ENCODE measurements at regions not wholly inside any gene's neighbourhood (a gene's known extent, or its start where the extent isn't known, plus 50 kb on each side); places are given as distances from the start of the nearest gene placed in this dataset.
"Not testable (repeated sequence)": the region's sequence is repeated elsewhere in the genome, so short reads cannot be mapped to it uniquely, and the experiment has no call there.

DNA sequence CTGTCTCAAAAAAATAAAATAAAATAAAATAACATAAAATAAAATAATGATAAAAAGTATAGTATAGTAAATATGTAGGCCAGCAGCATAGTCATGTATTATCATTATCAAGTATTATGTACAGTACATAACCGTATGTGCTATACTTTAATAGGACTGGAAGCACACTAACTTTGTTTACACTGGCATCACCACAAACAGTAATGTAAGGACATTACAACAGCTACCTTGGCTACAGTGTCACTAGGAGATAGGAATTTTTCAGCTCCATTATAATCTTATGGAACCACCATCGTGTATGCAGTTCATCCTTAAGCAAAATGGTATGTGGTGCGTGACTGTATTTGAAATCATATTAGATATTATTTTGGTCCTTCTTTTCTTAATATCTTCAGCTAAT, 1163.5 kb upstream of the LRRTM3 start:
- DNase-seq (ENCODE audit: low read depth in 4 of 4, low spot score in 3 of 4) = no peak

DNA sequence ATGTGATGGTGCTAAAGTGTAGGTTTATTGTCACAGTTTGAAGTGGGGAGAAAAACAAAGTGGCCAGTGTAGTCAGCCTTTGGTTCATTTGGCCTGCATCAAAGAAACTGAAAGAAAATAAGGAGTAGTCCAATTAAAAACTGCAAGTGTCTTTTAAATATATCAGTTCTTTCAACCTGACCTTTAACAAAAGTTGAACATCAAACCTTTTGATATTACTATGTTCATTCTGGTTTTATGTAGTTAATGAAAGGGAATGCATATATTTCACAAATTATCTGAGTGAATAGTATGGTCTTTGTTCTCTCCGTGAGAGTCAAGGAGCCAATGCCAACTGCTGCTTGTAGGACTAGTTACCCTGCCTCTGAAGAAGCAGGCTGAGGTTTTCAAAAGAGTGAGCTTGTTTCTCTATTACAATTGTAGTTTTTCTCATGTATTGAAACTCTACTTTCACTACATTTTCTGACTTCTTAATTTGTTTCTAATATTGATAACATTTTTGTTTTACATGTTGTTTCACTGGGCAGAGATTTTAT, 1160.8 kb upstream of the LRRTM3 start:
- no peak for DNase-seq (ENCODE audit: low read depth in 4 of 4, low spot score in 3 of 4)

DNA sequence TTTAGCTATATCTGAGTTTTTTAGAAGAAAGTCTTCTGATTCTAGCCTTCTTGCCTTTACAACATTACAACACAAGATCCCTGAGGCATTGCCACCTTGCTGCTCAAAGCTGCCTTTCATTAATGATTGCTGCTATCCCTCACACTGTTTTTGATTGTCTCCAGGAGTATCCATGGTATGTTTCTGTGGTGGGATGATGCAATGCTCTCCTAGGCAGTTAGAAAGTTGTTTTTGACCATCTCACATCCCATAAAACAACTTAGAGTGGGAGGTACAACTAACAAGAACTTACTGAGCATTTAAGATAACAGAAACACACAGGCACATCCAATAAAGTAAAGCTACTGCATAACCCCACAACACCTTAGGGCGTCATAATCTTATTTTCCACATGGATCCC, 1156.0 kb upstream of the LRRTM3 start:
- no peak for DNase-seq (ENCODE audit: low read depth in 4 of 4, low spot score in 3 of 4)

DNA sequence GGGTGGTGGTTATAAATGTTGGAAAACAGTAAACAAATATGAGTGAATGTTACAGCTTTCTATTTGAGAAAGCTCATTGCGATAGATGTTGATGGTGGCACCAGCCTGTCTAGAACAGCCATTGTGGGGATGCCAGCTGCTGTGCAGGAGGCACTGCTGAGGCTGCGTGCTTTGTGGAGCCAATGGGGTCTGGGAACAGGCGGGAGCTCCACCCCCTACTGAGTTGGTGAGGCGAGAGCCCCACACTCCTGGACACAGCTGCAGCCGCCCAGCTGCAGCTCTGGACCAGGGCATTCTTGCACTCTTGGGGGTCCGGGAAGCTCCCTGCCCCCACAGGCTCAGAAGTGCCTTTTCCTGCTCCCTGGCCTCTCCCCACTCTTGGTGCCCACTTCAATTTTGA, 1147.1 kb upstream of the LRRTM3 start:
- no peak for DNase-seq (ENCODE audit: low read depth in 4 of 4, low spot score in 3 of 4)

DNA sequence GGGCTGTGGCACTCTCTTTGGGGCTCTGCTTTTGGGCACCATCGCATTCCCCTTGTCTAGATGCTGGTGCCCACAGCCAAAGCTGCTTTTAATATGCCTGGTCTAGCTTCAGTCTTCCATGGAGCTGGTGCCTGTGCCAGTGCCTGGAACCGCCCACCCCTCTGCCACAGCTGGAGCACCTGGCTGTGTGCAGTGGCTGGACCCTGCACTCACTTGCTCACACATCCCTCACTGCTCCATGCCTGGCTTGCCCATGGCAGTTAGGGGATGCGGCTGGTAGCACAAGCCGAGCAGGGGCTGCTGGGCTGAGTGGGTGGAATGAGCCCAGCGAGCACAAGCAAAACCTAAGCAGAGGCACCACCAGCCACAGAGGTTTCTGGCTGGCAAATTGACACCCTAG, 1145.9 kb upstream of the LRRTM3 start:
- no peak for DNase-seq (ENCODE audit: low read depth in 4 of 4, low spot score in 3 of 4)

DNA sequence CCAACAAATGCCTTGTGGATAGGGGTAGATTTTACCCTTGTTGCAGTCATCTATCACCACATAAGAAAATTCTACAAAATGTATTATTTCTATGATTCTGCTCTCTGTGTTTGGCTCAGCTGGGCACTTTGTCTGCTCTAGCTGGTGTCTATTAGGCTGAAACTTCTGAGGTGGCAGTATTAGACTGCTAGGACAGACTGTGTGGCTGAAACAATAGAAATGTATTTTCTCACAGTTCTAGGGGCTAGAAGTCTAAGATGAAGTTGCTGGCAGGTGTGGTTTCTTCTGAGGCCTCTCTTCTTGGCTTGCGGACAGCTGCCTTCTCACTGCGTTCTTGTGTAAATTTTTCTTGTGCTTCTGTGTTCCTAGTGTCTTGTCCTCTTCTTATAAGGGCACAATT, 1139.6 kb upstream of the LRRTM3 start:
- DNase-seq (ENCODE audit: low read depth in 4 of 4, low spot score in 3 of 4) = no peak

DNA sequence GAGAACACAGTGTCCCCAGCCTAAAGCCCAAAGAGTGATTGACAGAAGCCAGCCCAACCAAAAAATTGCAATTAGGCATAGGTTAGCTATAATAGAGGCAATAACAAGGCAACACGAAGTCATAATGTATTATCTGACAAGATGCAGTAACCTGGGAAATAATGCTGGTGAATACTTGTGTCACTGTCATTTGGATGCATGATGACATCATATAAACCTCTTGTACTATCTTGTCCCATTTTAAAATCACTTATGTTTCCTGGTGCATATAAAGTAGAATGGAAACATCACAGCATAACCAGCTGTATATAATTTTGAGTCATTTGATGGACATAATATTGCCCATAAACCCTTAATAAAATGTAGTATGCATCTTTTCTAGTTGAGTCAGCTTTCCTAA, 1138.3 kb upstream of the LRRTM3 start:
- DNase-seq (ENCODE audit: low read depth in 4 of 4, low spot score in 3 of 4) = no peak

DNA sequence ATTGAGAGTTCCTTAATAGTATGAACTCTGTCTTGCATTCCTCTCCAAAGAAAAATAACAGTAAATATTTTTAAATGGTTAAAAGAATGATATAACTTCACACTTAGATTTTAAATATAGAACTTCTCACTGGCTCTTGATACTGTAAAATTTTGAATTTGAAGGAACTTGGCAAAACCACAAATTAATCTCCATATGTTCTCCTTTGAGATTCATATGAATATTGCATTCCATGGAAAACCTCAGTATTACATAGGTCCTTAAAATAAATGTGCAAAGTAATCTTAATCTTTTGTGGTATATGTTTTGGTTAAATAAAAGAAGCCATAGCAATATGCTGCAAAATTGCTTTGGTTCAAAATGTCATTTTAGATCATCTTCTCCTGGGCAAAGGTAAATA, 1137.6 kb upstream of the LRRTM3 start:
- DNase-seq (ENCODE audit: low read depth in 4 of 4, low spot score in 3 of 4) = no peak

DNA sequence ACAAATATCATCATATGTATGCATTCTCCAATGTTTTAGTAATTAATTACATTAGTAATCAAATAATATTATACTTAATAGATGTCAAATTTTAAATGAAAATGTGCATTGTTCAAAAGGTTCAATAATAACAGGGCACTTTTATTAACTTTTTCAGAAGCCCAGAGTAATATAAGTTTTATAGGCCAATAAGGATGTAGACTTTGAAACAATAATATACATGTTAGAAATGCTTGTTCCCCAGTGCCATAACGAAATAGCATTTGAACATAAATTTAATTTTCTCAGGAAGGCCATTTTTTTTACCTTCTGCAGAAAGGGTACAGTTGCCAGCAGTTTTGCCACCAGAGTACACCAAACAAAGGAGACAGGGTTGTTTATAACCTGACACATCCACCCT, 1133.9 kb upstream of the LRRTM3 start:
- no peak for DNase-seq (ENCODE audit: low read depth in 4 of 4, low spot score in 3 of 4)

DNA sequence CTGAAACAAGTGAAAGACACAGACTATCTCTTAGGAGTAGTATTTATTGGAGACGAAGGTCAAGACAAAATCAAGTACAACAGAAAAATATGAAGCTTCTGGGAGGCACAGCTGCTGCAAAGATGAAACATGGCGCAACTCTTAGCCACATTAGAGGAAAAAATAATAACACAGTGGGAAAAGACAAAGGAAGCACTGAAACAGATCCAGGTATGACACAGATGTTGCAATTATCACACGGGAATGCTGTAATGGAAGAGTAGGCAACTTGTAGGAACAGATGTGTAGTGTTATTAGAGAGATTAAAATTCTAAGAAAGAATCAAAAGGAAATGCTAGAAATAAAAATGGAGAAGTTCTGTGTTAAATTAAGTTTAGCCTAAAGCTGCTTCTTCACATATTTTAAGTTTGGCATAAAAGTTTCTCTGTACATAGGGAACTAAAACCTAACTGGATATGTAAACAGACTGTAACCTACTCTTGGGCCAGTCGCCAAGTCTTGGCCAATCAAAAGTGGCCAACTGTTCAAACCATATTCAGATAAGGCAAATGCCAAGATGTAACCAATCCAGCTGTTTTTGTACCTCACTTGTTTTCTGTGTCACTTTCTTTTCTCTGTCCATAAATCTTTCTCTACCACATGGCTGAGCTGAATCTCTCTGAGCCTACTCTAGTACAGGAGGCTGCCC, 1132.0 kb upstream of the LRRTM3 start:
- no peak for DNase-seq (ENCODE audit: low read depth in 4 of 4, low spot score in 3 of 4)

DNA sequence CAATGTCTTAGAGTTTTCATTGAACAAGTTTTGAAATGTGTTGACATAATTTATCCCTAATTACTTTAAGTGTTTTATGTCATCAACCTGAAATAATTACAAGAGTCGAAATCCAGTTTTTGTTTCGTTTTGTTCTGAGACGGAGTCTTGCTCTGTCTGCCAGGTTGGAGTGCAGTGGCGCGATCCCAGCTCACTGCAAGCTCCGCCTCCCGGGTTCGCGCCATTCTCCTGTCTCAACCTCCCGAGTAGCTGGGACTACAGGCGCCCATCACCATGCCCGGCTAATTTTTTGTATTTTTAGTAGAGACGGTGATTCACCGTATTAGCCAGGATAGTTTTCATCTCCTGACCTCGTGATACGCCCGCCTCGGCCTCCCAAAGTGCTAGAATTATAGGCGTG, 1131.0 kb upstream of the LRRTM3 start:
- DNase-seq (ENCODE audit: low read depth in 4 of 4, low spot score in 3 of 4) = not testable (repeated sequence)

DNA sequence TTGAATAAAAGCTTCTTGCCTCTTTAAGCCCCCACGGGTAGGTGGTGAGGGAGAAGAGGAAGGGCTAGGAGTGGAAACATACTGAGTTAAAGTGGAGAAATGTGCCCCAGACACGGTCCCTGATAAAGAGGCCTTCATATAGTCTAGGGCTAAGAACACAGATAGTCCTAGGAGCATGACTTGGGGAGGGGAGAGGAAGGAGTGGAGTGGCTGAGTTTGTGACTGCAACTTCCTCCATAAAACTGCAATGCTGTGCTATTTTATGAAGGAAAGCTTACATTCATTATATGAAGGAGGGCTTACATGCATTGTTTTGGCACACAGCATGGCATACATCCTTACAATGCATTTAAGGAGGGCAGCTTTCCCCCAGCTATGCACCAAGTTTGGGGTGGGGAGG, 1129.4 kb upstream of the LRRTM3 start:
- no peak for DNase-seq (ENCODE audit: low read depth in 4 of 4, low spot score in 3 of 4)

DNA sequence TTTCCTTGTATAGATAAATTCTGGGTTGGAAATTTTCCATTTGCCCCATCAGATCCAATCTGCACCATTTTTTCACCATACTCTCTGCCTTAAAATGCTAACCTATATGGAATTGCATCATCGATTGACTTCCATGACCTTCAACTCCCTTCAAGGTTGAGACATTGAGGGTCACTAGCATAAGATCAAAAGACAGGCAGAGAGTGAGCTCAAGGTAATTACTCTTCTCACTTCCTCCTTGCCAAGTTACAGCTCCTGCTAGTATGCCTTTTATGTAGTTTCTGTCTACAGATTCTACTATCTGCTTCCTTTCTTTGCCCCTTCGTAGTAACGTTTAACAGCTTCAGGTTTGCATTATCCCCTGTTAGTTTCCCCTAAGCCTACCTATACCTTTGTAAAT, 1127.7 kb upstream of the LRRTM3 start:
- DNase-seq (ENCODE audit: low read depth in 4 of 4, low spot score in 3 of 4) = no peak

DNA sequence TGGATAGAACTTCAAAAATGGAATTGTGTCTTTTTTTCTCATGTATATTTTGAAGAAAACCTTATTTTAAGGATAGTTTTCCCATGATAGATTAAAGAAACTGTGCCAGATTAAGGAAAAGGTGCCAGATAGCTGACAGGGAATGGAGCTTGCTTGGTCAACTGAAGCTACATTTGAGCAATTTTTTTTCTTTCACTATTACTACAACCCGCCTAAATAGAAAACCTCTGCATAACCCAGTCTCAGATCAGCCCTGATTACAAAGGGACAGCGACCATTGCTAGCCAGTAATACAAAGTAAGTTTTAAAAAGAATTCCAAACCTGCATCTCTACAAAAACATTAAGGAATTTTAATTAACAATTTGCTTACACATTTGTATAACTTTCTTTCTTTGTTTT, 1123.4 kb upstream of the LRRTM3 start:
- DNase-seq (ENCODE audit: low read depth in 4 of 4, low spot score in 3 of 4) = no peak

DNA sequence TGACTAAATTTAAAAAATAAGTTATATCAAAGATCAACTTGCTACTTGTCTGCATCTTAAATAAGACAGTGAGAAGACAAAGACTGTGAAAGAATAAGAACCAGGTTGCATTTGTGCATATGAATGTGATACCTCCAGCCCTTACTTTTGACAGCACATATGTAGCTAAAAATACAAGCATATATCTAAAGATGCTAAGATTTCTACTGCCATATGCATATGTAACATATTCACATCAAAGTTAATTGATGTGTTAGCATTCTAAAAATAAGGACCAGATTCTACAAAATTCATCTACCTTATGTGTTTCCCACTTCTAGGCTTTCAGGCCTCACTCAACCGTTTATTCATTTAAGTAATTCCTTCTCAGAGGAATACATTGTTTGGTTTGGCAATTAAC, 1120.3 kb upstream of the LRRTM3 start:
- no peak for DNase-seq (ENCODE audit: low read depth in 4 of 4, low spot score in 3 of 4)

DNA sequence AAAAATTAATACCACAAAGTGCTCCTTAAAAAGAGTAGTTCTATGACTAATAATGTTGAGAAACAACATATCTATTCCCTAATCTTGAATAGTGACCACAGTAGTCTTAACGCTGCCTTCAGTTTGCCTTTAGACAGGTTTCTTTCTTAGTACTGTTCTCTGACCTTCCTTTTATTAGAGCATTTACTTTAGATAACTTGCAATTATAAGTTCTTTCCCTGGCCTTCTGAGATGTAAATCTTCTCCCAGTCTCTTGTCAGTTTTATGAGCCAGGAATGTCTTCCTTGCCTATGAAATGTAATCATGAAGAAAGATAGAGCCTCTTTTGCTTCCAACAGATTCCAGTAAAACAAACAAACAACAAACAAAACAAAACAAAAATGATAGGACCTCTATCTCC, 1119.8 kb upstream of the LRRTM3 start:
- no peak for DNase-seq (ENCODE audit: low read depth in 4 of 4, low spot score in 3 of 4)

DNA sequence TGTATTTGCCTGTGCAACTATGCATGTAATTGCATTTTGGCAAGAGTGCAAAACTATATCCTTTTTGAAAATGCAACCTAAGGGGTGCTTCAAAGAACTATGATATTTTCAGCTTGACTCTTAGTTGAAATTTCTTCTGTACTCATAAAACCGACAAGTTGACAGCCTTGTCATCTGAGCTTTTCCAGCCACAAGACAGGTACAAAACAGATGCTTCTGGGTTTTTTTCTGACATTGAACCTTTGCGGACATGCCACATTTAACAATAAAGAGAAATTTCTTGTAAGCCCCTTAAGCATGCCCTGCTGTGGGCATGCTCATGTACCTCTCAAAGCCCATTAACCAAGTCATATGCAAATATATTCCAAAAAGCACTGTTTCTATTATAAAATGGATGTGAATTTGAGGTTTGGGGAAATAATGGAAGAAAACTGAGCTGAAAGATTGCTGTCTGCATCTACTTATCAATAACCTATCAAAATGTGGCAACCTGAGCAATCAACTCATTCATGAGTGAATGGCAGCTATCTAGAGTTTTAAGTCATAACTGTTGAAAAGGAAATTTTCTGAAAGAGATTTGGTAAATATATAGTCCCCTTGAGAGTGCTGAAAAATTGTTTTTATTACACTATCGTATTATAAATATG, 1117.0 kb upstream of the LRRTM3 start:
- no peak for DNase-seq (ENCODE audit: low read depth in 4 of 4, low spot score in 3 of 4)

DNA sequence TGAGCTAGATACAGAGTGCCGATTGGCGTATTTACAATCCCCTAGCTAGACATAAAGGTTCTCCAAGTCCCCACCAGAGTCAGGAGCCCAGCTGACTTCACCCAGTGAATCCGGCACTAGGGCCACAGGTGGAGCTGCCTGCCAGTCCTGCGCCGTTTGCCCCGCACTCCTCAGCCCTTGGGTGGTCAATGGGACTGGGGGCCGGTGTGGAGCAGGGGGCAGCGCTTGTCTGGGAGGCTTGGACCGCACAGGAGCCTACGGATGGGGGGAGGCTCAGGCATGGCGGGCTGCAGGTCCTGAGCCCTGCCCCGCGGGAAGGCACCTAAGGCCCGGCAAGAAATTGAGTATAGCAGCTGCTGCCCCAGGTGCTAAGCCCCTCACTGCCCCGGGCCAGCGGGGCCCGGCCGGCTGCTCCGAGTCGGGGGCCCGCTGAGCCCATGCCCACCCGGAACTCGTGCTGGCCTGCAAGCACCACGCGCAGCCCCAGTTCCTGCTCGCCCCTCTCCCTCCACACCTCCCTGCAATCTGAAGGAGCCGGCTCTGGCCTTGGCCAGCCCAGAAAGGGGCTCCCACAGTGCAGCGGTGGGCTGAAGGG, 1113.8 kb upstream of the LRRTM3 start:
- DNase-seq (ENCODE audit: low read depth in 4 of 4, low spot score in 3 of 4) = no peak

DNA sequence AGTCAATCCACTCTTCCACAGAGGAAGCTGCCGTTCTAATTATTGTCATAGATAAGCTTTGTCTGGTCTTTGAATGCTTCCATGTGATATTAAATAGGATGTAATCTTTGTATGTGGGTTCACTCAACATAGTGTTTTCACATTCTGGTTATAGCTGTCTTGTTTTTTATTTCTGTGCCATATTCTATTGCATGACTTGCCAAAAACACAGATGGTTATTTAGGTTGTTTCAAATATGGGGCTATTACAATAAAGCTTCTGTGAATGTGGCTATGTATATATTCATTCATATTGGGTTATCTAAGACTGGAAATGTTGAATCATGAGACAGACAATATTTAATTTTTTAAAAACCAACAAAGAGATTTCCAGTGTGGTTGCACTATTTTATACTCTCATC, 1109.3 kb upstream of the LRRTM3 start:
- no peak for DNase-seq (ENCODE audit: low read depth in 4 of 4, low spot score in 3 of 4)

DNA sequence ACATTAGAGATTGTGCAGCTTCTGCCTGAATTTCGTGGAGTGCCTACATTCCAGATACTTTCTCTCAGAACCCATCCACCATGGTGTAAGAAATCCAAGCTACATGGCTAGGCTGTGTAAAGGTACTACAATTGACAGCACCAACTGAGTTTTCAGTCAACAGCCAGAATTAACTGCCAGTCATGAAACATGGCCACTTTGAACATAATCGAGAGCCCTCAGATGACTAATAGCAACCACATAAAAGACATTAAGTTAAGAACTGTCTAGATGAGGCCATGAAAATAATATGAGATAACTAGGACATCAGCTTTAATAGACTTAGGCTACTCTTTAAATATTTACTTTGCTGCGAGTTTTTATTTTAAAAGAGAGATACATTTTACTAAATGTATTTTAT, 1106.8 kb upstream of the LRRTM3 start:
- DNase-seq (ENCODE audit: low read depth in 4 of 4, low spot score in 3 of 4) = no peak

DNA sequence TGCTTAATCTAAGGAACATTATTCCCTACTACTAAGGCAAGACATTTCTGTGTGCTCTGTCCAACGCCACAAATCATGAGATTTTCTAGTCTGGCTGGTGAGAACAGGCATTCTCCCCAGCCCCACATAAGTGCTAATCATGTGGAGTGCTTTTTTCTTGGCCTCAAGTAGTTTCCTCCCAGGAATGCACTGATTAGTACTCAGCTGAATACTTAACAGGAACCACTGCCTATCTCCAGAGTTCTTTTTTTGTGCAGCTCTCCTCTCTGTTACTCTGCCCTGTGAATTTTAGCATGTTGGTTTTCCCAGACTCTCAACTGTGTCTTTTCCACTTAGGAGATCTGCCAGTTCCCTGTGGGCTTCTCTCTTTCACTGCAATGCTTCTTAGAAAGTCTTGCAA, 1098.5 kb upstream of the LRRTM3 start:
- no peak for DNase-seq (ENCODE audit: low read depth in 4 of 4, low spot score in 3 of 4)

DNA sequence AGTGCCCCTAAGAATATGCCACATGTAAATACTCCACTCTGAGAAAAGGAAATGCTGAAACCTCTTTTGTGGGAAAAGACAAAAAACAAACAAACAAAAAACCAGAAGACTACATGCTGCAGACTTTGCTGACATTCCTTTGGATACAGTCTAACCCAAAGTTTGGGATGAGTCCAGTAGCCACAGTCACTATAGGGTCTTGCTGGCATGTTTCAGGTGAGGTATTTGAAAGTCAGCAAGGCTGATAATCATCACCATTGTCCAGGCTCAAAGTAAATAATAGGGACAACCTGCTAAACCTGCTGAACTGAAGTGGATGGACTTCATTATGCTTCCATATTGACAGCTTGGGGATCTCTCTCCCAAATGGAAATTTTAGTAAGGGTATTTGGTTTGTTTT, 1087.0 kb upstream of the LRRTM3 start:
- no peak for DNase-seq (ENCODE audit: low read depth in 4 of 4, low spot score in 3 of 4)
